A673 (cell line): ENCODE measurements at regions not wholly inside any gene's neighbourhood (a gene's known extent, or its start where the extent isn't known, plus 50 kb on each side); places are given as distances from the start of the nearest gene placed in this dataset.

Source experiments
- CTCF ChIP-seq: fragments of 300-800, 200-600 bp; sonication (generic); conservative IDR thresholded peaks from 2 replicates; pipeline ENCODE4 v1.5.1; 2017; ENCODE audit warnings: low read depth, mild to moderate bottlenecking, antibody characterized with exemption, low read length, moderate library complexity, mixed read lengths
- EZH2 ChIP-seq: fragments of 200-600 bp; sonication (generic); IDR thresholded peaks from 2 replicates; pipeline ENCODE4 v1.6.1; 2017; ENCODE audit warnings: borderline replicate concordance, low read depth, mild to moderate bottlenecking, mixed read lengths, antibody characterized with exemption, low read length; ENCODE audit not compliant: poor library complexity, severe bottlenecking

DNA sequence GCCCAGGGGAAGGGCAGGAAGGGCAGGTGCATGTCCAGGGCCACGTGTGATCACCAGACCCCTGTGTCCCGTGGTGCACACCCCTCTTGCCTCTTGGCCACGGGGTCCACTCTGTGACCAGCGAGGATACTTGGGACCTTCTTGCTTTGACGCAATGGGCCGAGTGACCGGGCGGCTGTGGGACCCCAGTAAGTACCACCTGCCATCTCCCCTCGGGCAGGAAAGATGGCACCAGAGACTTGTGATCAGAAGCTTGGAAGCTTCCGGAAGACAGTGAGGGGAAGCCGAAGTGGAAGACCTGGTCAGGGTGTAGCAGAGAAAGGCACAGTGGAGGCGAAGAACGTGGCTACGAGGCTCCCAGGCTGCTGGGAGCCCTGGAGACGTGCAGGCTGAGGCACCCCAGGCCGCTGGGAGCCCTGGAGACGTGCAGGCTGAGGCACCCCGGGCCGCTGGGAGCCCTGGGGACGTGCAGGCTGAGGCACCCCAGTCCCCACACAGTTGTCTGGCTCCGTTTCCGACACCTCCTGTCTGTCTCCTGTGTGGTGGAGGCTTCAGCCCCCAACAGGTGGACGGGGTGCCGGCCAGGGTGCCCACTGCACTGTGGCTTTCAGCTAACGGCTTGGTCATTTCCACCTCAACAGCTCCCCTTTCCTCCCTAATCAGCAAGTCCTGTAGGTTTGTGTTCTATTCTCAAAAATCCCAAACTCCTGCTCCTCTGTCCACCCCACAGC lies 663.5 kb downstream of the BRD1 start:
- TF ChIP-seq CTCF (no peak), EZH2 (no peak)
